ENCODE measurements at regions not wholly inside any gene's neighbourhood (a gene's known extent, or its start where the extent isn't known, plus 50 kb on each side); places are given as distances from the start of the nearest gene placed in this dataset.

GRCh38 chr4:11149612-11150259, 279.0 kb downstream of the HS3ST1 start:
- TF ChIP-seq, protein P1, sequence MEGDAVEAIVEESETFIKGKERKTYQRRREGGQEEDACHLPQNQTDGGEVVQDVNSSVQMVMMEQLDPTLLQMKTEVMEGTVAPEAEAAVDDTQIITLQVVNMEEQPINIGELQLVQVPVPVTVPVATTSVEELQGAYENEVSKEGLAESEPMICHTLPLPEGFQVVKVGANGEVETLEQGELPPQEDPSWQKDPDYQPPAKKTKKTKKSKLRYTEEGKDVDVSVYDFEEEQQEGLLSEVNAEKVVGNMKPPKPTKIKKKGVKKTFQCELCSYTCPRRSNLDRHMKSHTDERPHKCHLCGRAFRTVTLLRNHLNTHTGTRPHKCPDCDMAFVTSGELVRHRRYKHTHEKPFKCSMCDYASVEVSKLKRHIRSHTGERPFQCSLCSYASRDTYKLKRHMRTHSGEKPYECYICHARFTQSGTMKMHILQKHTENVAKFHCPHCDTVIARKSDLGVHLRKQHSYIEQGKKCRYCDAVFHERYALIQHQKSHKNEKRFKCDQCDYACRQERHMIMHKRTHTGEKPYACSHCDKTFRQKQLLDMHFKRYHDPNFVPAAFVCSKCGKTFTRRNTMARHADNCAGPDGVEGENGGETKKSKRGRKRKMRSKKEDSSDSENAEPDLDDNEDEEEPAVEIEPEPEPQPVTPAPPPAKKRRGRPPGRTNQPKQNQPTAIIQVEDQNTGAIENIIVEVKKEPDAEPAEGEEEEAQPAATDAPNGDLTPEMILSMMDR (conservative IDR thresholded peaks at IDR 0.05; ENCODE audit: low read length) = no peak
- TF ChIP-seq EZH2phosphoT487 (IDR thresholded peaks at IDR 0.05; ENCODE audit: borderline replicate concordance) = no peak

Data from Loucy (cell line).